Mucosa of stomach (tissue), 1 donor: ENCODE measurements at regions not wholly inside any gene's neighbourhood (a gene's known extent, or its start where the extent isn't known, plus 50 kb on each side); places are given as distances from the start of the nearest gene placed in this dataset.
"Not testable (repeated sequence)": the region's sequence is repeated elsewhere in the genome, so short reads cannot be mapped to it uniquely, and the experiment has no call there.

Experiments
- H3K27me3 ChIP-seq: one replicate; pipeline ENCODE4 v1.7.0; 2013; ENCODE audit warnings: mild to moderate bottlenecking, low read length; ENCODE audit not compliant: control insufficient read depth, insufficient read depth
- H3K36me3 ChIP-seq: one replicate; pipeline ENCODE4 v1.7.0; 2013; ENCODE audit warnings: low read length; ENCODE audit not compliant: control insufficient read depth, insufficient read depth
- H3K4me1 ChIP-seq: one replicate; pipeline ENCODE4 v1.7.0; 2013; ENCODE audit warnings: mild to moderate bottlenecking, low read length; ENCODE audit not compliant: control insufficient read depth, insufficient read depth
- H3K4me3 ChIP-seq: one replicate; pipeline ENCODE4 v1.7.0; 2013; ENCODE audit warnings: low read length
- H3K9ac ChIP-seq: one replicate; pipeline ENCODE4 v1.7.0; 2013; ENCODE audit warnings: mild to moderate bottlenecking, low read length, moderate library complexity
- H3K9me3 ChIP-seq: one replicate; pipeline ENCODE4 v1.7.0; 2013; ENCODE audit warnings: mild to moderate bottlenecking, low read length, moderate library complexity; ENCODE audit not compliant: control insufficient read depth
- donor health status: Pancreatic carcinoma.

- no peaks in the 10 kb centered on the region for H3K36me3 ChIP-seq
- H3K27me3 ChIP-seq = no peaks in the 10 kb centered on the region
- H3K9ac ChIP-seq = no peak overlapping the region
- H3K9me3 ChIP-seq = no peaks in the 10 kb centered on the region
- peaks cover 5% of the 10 kb centered on the region for H3K4me1 ChIP-seq
- H3K4me3 ChIP-seq = no peak overlapping the region
Measured at GRCh38 chr6:137709424-137710236, 157.4 kb upstream of the TNFAIP3 start.

GRCh38 chr6:137711972-137712371 lies 155.1 kb upstream of the TNFAIP3 start:
- no peaks in the 10 kb centered on the region for H3K27me3 ChIP-seq
- H3K9ac ChIP-seq = no peak overlapping the region
- H3K36me3 ChIP-seq = no peaks in the 10 kb centered on the region
- no peak overlapping the region for H3K4me3 ChIP-seq
- H3K4me1 ChIP-seq = peaks cover 5% of the 10 kb centered on the region
- H3K9me3 ChIP-seq = no peaks in the 10 kb centered on the region

GRCh38 chr6:137712587-137712986 lies 154.5 kb upstream of the TNFAIP3 start:
- H3K9ac ChIP-seq = no peak overlapping the region
- H3K36me3 ChIP-seq = no peaks in the 10 kb centered on the region
- no peaks in the 10 kb centered on the region for H3K9me3 ChIP-seq

GRCh38 chr6:137715589-137716045 lies 151.4 kb upstream of the TNFAIP3 start:
- H3K9ac ChIP-seq = no peak overlapping the region
- no peaks in the 10 kb centered on the region for H3K27me3 ChIP-seq
- H3K36me3 ChIP-seq = no peaks in the 10 kb centered on the region
- no peaks in the 10 kb centered on the region for H3K4me1 ChIP-seq
- no peak overlapping the region for H3K4me3 ChIP-seq
- H3K9me3 ChIP-seq = no peaks in the 10 kb centered on the region

More at GRCh38 chr6:137712587-137712986, 154.5 kb upstream of the TNFAIP3 start:
- H3K27me3 ChIP-seq = no peaks in the 10 kb centered on the region
- H3K4me3 ChIP-seq = no peak overlapping the region
- peaks cover 5% of the 10 kb centered on the region for H3K4me1 ChIP-seq

- H3K9ac ChIP-seq = no peak overlapping the region
- no peaks in the 10 kb centered on the region for H3K4me1 ChIP-seq
- H3K9me3 ChIP-seq = no peaks in the 10 kb centered on the region
- no peaks in the 10 kb centered on the region for H3K27me3 ChIP-seq
- no peak overlapping the region for H3K4me3 ChIP-seq
- no peaks in the 10 kb centered on the region for H3K36me3 ChIP-seq
Measured at GRCh38 chr6:137717074-137718073, 149.7 kb upstream of the TNFAIP3 start.

GRCh38 chr6:137718903-137719302 lies 148.2 kb upstream of the TNFAIP3 start:
- peaks cover 14% of the 10 kb centered on the region for H3K4me1 ChIP-seq

GRCh38 chr6:137722749-137723272 lies 144.2 kb upstream of the TNFAIP3 start:
- Histone ChIP-seq H3K9me3 (no peaks in the 10 kb centered on the region), H3K27me3 (no peaks in the 10 kb centered on the region), H3K4me1 (peaks cover 17% of the 10 kb centered on the region), H3K9ac (no peak overlapping the region), H3K36me3 (no peaks in the 10 kb centered on the region), H3K4me3 (peak overlapping the region; percentile 3)

More at GRCh38 chr6:137718903-137719302, 148.2 kb upstream of the TNFAIP3 start:
- not testable (repeated sequence) for H3K9me3 ChIP-seq, H3K9ac ChIP-seq, H3K36me3 ChIP-seq, H3K4me3 ChIP-seq, H3K27me3 ChIP-seq

GRCh38 chr6:137723273-137724017 lies 143.6 kb upstream of the TNFAIP3 start:
- H3K9me3 ChIP-seq = no peaks in the 10 kb centered on the region
- peak overlapping the region; percentile 3 for H3K4me3 ChIP-seq
- no peaks in the 10 kb centered on the region for H3K36me3 ChIP-seq
- H3K9ac ChIP-seq = no peak overlapping the region
- peaks cover 17% of the 10 kb centered on the region for H3K4me1 ChIP-seq
- H3K27me3 ChIP-seq = no peaks in the 10 kb centered on the region

- Histone ChIP-seq H3K9me3 (no peaks in the 10 kb centered on the region), H3K36me3 (no peaks in the 10 kb centered on the region), H3K27me3 (no peaks in the 10 kb centered on the region), H3K4me3 (no peak overlapping the region), H3K9ac (no peak overlapping the region), H3K4me1 (peaks cover 17% of the 10 kb centered on the region)
Measured at GRCh38 chr6:137724018-137724403, 143.0 kb upstream of the TNFAIP3 start.

GRCh38 chr6:137724495-137725211 lies 142.4 kb upstream of the TNFAIP3 start:
- Histone ChIP-seq H3K9me3 (no peaks in the 10 kb centered on the region), H3K4me1 (peaks cover 17% of the 10 kb centered on the region), H3K9ac (no peak overlapping the region), H3K27me3 (no peaks in the 10 kb centered on the region), H3K36me3 (no peaks in the 10 kb centered on the region), H3K4me3 (no peak overlapping the region)

- H3K9me3 ChIP-seq = no peaks in the 10 kb centered on the region
Measured at GRCh38 chr6:137725949-137726348, 141.1 kb upstream of the TNFAIP3 start.

More at GRCh38 chr6:137725949-137726348, 141.1 kb upstream of the TNFAIP3 start:
- H3K4me3 ChIP-seq = no peak overlapping the region
- H3K9ac ChIP-seq = no peak overlapping the region
- H3K4me1 ChIP-seq = peaks cover 17% of the 10 kb centered on the region
- no peaks in the 10 kb centered on the region for H3K27me3 ChIP-seq
- H3K36me3 ChIP-seq = no peaks in the 10 kb centered on the region
